Small intestine (tissue), 7 donors: ENCODE measurements at regions not wholly inside any gene's neighbourhood (a gene's known extent, or its start where the extent isn't known, plus 50 kb on each side); places are given as distances from the start of the nearest gene placed in this dataset.

ENCODE experiments used
- DNase-seq, 2 donors: peaks; one replicate each; pipeline versions ENCODE4 v3.0.0 to v3.0.0-alpha.2; 2013
- FAIRE-seq: peaks from 2 replicates; lab custom pipeline; 2012; peaks lifted over from hg19 to GRCh38; lab: Jason Lieb, UNC
- H3K27ac ChIP-seq, 3 donors: one replicate each; pipeline ENCODE4 v1.5.1; 2013; ENCODE audit warnings: low read length in 2 of 3, mild to moderate bottlenecking in 2 of 3, control low read depth in 1 of 3, inconsistent platforms in 1 of 3, low read depth in 1 of 3, moderate library complexity in 1 of 3
- H3K27me3 ChIP-seq, 3 donors: one replicate each; pipeline ENCODE4 v1.6.1; 2013; ENCODE audit warnings: low read length in 3 of 3, inconsistent platforms in 1 of 3; ENCODE audit not compliant: control insufficient read depth in 3 of 3, insufficient read depth in 3 of 3
- H3K36me3 ChIP-seq, 3 donors: one replicate each; pipeline ENCODE4 v1.6.1; 2013; ENCODE audit warnings: low read length in 3 of 3, inconsistent platforms in 1 of 3, low read depth in 1 of 3, mild to moderate bottlenecking in 1 of 3, moderate library complexity in 1 of 3; ENCODE audit not compliant: control insufficient read depth in 3 of 3, insufficient read depth in 2 of 3
- H3K4me1 ChIP-seq, 3 donors: one replicate each; pipeline ENCODE4 v1.6.1; 2013; ENCODE audit warnings: low read length in 2 of 3, inconsistent platforms in 1 of 3, low read depth in 1 of 3, mild to moderate bottlenecking in 1 of 3, moderate library complexity in 1 of 3; ENCODE audit not compliant: control insufficient read depth in 3 of 3, insufficient read depth in 2 of 3
- H3K4me3 ChIP-seq, 3 donors: one replicate each; pipeline ENCODE4 v1.5.1; 2013; ENCODE audit warnings: low read length in 3 of 3, control low read depth in 1 of 3, inconsistent platforms in 1 of 3, low read depth in 1 of 3, mild to moderate bottlenecking in 1 of 3, moderate library complexity in 1 of 3
- H3K9me3 ChIP-seq, 2 donors: one replicate each; pipeline ENCODE4 v1.6.1; 2013; ENCODE audit warnings: low read depth in 1 of 2, low read length in 1 of 2; ENCODE audit not compliant: control insufficient read depth in 2 of 2, insufficient read depth in 1 of 2
- WGBS, 3 donors: extraction: QIAGEN DNeasy Blood & Tissue Kit; methylation state at CpG; one replicate each; pipeline ENCODE4 v1.1.7; 2013; 5-methylcytosine and 5-hydroxymethylcytosine counted together
- donor health status: healthy with polysubstance abuse.
- donor health status: control.
- donor health status: control.
- donor health status: Bipolar disorder and iron deficiency.
- donor health status: healthy.

DNA sequence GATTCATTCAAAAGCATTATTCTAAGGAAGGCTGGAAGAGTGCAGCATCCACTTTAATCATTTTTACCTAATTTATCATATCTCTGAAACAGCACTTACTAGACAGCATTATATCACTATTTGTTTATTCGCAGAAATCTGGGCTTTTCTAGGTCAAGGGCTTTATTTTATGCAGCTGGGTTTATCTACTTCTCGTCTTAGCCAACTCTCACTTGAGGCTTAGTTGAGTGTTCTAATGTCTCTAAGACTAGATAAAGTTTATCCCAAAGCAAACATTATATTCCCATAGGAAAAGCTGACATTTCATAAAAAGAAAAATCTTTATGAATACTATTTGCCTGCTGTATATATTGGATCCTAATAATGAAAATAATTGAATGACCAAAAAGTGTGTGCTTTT lies 720.8 kb upstream of the FLRT2 start:
- Histone ChIP-seq H3K36me3 (no peaks in the 10 kb centered on the region), H3K4me3 (no peak overlapping the region), H3K9me3 (no peaks in the 10 kb centered on the region), H3K4me1 (no peaks in the 10 kb centered on the region), H3K27me3 (no peaks in the 10 kb centered on the region), H3K27ac (no peak overlapping the region)
- no peak for FAIRE-seq
- WGBS, 3 donors, result 20 to 37% (median 29%) methylated on average over 2 of the region's 2 CpGs
- no peak for DNase-seq

DNA sequence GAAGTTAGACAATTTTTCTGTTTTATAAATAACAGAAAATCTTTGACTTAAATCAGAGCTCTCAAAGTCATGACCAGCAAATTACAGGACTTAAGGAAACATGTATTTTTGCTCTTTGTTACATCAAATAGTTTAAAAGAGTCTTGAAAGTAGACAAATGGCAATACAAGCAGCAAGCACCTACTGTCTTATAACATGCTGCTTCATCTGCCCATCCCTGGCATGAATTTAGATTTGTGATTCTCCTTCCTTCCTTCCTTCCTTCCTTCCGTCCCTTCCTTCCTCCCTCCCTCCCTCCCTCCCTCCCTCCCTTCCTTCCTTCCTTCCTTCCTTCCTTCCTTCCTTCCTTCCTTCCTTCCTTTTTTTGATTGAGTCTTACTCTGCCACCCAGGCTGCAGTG lies 715.6 kb upstream of the FLRT2 start:
- FAIRE-seq, result no peak
- 60 to 81% (median 71%) methylated on average over 1 of the region's 1 CpG for WGBS, 3 donors
- Histone ChIP-seq H3K27ac (no peak overlapping the region), H3K4me1 (no peaks in the 10 kb centered on the region), H3K9me3 (no peaks in the 10 kb centered on the region), H3K36me3 (no peaks in the 10 kb centered on the region), H3K27me3 (no peaks in the 10 kb centered on the region), H3K4me3 (no peak overlapping the region)
- no peak for DNase-seq

DNA sequence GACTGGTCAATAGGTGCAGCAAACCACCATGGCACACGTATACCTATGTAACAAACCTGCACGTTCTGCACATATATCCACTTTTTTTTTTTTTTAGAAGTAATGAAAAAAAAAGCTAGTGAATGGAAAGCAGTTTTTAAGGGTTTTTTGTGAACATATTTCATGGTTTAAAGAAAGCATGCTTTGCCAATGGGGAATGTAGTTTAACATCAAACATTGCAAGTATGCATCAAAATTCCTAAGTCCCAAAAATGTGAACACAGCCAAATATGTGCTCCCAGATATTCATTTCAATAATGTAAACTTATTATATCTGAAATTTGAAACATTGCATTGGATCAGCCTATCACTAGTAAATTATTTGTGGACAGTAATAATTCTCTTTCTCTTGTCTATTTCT lies 710.4 kb upstream of the FLRT2 start:
- Histone ChIP-seq H3K27ac (no peak overlapping the region), H3K27me3 (no peaks in the 10 kb centered on the region), H3K36me3 (no peaks in the 10 kb centered on the region), H3K4me3 (no peak overlapping the region), H3K9me3 (no peaks in the 10 kb centered on the region), H3K4me1 (no peaks in the 10 kb centered on the region)
- WGBS, 3 donors, result 72 to 90% (median 78%) methylated on average over 2 of the region's 2 CpGs
- DNase-seq (no peak), FAIRE-seq (no peak)

DNA sequence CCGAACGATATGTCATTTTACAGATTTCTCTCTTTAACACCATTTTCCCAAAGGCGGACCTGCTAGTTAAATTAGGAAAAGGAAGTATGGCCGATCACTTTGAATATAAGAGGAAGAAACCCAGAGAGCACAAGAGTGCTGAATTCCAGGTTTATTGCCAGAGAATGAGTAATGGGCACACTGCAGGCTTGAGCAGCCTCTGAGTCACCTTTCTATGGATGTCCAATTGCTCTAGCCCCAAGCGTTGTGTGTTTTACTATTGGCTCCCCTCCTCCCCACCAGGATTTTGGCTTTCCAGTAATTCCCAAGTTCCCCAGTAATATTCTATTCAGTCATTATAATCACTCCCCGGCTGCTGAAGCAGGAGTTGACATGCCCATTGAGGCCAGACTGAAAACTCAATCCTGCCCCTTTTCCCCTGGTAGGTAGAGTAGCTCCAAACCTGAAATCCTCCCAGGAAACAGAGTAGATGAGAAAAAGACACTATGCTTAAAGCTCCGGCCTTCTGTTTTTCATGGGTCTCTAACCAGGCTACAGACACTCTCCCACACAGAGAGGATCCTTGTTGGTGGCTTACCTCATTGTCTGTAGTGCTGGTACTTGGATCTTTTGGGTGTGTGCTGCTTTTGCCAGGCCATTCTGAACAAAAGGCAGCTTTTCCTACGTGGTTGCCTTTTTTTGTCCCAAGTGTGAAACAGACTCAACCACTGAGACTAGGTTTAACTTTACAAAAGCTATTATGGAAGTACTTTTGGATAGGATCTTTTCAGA lies 704.3 kb upstream of the FLRT2 start:
- no peak for FAIRE-seq
- Histone ChIP-seq H3K4me1 (no peaks in the 10 kb centered on the region), H3K36me3 (no peaks in the 10 kb centered on the region), H3K4me3 (no peak overlapping the region), H3K27ac (no peak overlapping the region), H3K27me3 (no peaks in the 10 kb centered on the region), H3K9me3 (peaks cover 0 to 2% of the 10 kb centered on the region in 2 donors)
- 75 to 84% (median 82%) methylated on average over 8 of the region's 8 CpGs for WGBS, 3 donors
- DNase-seq, result no peak

DNA sequence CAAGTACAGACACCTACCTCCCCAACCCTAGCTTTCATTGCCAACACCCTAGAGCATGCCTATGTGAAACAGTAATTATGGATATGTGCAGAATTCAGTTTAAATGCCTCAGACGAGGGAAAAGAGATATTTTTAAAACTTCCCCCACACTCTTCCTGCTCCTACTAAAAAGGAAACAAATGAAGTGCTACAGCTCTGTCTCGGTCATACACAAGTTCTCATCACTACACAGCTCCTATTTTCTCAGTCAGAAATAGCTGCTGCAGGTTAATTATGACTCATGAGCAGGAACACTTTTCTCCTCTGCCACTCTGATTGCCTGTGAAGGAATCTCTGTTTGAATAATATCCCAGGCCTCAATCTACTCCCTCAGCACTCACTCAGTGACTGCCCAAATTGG lies 703.6 kb upstream of the FLRT2 start:
- Histone ChIP-seq H3K36me3 (no peaks in the 10 kb centered on the region), H3K27ac (no peak overlapping the region), H3K9me3 (peaks cover 0 to 2% of the 10 kb centered on the region in 2 donors), H3K4me1 (no peaks in the 10 kb centered on the region), H3K27me3 (no peaks in the 10 kb centered on the region), H3K4me3 (no peak overlapping the region)
- 43 to 53% (median 52%) methylated on average over 2 of the region's 2 CpGs for WGBS, 3 donors
- DNase-seq (no peak), FAIRE-seq (no peak)

DNA sequence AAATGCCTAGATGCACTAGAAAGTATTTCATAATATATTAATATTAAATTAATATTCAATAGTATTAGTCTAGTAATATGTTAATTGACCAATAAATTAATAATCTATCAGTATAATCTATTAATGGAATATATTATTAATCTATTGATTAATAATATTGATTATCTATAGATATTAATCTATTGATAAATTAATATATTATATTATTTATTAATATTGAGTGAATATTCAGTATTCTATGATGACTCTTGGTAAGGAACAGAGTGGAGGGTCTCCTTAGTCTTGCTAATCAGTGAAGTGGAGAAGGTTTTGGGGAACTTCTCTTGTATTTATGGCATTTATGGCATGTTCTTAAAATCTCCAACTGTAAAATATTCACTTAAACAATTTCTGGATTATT lies 679.3 kb upstream of the FLRT2 start:
- DNase-seq (no peak), FAIRE-seq (peak; percentile 92)
- Histone ChIP-seq H3K9me3 (no peaks in the 10 kb centered on the region), H3K36me3 (no peaks in the 10 kb centered on the region), H3K27ac (no peak overlapping the region), H3K27me3 (no peaks in the 10 kb centered on the region), H3K4me3 (no peak overlapping the region), H3K4me1 (no peaks in the 10 kb centered on the region)

DNA sequence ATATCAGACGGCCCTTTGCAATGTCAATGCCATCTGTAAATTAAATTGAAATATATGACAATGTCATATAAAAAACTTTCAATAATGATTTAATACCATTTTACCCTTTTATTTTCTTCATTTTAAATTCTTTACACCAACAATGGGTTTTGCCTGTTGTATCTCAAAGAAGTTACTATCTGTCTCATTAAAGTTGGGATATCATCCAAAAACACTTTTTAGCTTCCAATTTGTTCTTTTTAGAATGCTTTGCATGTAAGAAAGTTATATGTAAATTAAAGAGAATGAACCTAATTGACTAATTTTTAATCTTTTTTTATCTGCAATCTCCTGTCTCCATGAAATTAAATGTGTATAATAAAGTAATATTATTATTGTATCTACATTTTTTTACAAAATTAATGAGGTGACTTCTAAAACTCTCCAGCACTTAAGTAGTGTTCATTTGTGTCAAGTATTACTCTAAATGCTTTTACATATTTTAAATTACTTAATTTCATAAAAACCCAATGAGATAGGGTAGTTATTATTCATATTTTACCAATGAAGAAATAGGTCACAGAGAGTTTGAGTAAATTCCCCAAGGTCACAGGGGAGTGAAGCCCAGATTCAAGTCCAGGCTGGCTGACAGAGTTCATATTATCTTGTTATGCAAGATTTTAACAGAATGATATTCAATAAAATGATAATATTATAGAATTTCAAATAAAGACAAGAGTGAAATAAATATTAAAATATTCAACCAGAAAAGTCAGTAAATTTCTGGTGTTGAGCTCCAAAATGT lies 673.0 kb upstream of the FLRT2 start:
- DNase-seq, result no peak
- H3K4me3 ChIP-seq, result no peak overlapping the region
- no peaks in the 10 kb centered on the region for H3K36me3 ChIP-seq
- no peaks in the 10 kb centered on the region for H3K9me3 ChIP-seq
- FAIRE-seq, result peak; percentile 10
- no peak overlapping the region for H3K27ac ChIP-seq
- H3K4me1 ChIP-seq, result no peaks in the 10 kb centered on the region
- 46 to 85% (median 81%) methylated on average over 1 of the region's 1 CpG for WGBS, 3 donors
- H3K27me3 ChIP-seq, result no peaks in the 10 kb centered on the region

DNA sequence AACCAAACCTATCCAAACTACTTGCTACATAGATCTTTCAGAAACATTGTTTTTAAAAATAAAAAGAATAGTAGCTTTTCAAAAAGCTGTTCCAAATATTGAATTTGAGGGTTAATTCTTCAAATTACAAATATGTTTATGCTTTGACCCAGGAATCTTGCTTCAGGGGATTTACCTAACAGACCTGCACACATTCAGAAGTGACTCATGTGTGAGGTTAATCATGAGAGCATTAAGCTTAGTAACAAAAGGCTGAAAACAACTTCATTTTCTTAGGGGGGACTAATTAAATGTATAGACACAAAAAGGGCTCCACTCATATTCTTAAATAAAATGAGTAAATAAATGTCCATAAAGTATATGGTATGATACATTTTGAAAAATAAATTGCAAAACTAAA lies 672.4 kb upstream of the FLRT2 start:
- no peaks in the 10 kb centered on the region for H3K27me3 ChIP-seq
- H3K36me3 ChIP-seq, result no peaks in the 10 kb centered on the region
- H3K9me3 ChIP-seq, result no peaks in the 10 kb centered on the region
- FAIRE-seq (no peak), DNase-seq (no peak)
- H3K4me1 ChIP-seq, result no peaks in the 10 kb centered on the region
- no peak overlapping the region for H3K4me3 ChIP-seq
- no peak overlapping the region for H3K27ac ChIP-seq
